ENCODE measurements at regions not wholly inside any gene's neighbourhood (a gene's known extent, or its start where the extent isn't known, plus 50 kb on each side); places are given as distances from the start of the nearest gene placed in this dataset.

DNA sequence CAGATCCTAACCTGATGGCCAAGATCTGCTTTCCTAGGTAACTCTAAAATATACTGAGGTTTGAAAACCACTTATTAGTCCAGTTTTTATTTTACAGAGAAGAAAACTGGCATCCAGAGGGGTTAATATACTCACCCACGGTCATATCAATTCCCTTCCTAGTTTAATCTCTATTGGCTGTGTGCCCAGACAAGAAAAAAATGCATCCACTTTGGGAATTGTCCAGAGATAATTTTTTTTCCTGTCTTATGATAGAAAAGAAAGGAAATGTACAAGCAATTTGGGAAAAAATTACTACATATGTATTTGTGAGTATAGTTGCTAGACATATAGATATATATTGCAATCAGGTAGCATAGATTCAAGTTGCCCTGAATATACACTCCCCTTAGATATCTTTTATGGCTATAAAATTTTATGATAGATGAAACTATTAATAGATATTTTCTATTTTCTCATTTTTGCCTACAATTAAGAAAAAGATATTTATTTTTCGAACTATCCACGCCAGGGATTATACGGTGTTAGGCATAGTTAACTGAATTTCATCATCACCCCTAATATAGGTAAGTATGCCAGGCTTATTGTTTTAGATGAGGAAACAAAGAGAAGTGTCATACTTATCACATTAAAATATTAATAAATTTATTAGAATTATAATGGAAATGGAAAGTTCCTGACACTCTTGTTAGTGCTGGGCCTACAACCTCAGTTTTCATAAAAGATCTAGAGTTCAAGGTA lies 100.5 kb upstream of the SLC38A2 start:
- TF ChIP-seq, protein P1, sequence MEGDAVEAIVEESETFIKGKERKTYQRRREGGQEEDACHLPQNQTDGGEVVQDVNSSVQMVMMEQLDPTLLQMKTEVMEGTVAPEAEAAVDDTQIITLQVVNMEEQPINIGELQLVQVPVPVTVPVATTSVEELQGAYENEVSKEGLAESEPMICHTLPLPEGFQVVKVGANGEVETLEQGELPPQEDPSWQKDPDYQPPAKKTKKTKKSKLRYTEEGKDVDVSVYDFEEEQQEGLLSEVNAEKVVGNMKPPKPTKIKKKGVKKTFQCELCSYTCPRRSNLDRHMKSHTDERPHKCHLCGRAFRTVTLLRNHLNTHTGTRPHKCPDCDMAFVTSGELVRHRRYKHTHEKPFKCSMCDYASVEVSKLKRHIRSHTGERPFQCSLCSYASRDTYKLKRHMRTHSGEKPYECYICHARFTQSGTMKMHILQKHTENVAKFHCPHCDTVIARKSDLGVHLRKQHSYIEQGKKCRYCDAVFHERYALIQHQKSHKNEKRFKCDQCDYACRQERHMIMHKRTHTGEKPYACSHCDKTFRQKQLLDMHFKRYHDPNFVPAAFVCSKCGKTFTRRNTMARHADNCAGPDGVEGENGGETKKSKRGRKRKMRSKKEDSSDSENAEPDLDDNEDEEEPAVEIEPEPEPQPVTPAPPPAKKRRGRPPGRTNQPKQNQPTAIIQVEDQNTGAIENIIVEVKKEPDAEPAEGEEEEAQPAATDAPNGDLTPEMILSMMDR (IDR thresholded peaks at IDR 0.05) = no peak
- TF ChIP-seq POLR2A (IDR thresholded peaks at IDR 0.05) = no peak

Measured in body of pancreas (tissue), 4 donors.